ENCODE measurements at regions not wholly inside any gene's neighbourhood (a gene's known extent, or its start where the extent isn't known, plus 50 kb on each side); places are given as distances from the start of the nearest gene placed in this dataset.

DNA sequence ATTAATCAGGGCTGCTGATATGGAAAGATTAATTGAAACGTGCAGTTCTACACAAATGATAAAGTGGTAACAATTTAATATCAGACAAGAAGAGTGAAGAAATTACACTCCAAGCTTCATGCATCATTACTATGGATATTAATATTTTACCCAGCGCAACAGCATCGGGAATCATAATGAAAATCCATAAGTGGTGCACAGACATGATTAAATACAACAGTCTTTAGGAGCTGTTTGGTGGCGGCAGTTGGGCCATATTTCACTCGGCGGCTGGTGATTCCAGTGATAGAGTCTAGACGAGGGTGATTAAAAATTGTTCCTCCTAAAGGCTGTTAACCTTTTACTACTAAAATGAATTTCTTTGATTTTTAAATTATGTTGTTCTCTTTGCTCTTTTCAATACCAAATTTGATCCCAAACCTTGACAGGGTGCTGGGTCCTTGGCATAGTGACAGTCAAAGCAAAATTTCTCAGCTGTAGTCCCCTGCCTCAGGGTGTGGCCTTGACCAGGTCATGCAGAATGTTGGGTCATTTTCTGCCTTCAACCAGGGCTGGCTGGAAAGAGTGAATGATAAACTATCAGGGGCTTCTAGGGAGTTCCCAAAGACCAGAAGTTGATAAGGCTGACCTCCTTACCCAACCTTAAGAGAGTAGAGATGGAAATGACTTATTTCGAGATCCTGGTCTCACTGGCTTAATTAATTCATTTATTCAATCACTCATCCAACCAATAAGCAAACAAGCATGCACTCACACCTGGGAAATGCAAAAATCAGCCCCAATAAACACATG lies 392.0 kb downstream of the IL20RB start:
- TF ChIP-seq, protein P1, sequence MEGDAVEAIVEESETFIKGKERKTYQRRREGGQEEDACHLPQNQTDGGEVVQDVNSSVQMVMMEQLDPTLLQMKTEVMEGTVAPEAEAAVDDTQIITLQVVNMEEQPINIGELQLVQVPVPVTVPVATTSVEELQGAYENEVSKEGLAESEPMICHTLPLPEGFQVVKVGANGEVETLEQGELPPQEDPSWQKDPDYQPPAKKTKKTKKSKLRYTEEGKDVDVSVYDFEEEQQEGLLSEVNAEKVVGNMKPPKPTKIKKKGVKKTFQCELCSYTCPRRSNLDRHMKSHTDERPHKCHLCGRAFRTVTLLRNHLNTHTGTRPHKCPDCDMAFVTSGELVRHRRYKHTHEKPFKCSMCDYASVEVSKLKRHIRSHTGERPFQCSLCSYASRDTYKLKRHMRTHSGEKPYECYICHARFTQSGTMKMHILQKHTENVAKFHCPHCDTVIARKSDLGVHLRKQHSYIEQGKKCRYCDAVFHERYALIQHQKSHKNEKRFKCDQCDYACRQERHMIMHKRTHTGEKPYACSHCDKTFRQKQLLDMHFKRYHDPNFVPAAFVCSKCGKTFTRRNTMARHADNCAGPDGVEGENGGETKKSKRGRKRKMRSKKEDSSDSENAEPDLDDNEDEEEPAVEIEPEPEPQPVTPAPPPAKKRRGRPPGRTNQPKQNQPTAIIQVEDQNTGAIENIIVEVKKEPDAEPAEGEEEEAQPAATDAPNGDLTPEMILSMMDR (IDR thresholded peaks at IDR 0.05): no peak
- TF ChIP-seq POLR2A (IDR thresholded peaks at IDR 0.05): no peak
- no peak for TF ChIP-seq POLR2AphosphoS5 (IDR thresholded peaks at IDR 0.05; ENCODE audit: insufficient read depth in 1 of 2, low read depth in 1 of 2)
